HG02885 (cell line): ENCODE measurements at regions not wholly inside any gene's neighbourhood (a gene's known extent, or its start where the extent isn't known, plus 50 kb on each side); places are given as distances from the start of the nearest gene placed in this dataset.

ENCODE experiments used
- ATAC-seq: cut with Tn5 transposase; IDR thresholded peaks from one replicate; pipeline ENCODE4 v1.9.1; 2021; ENCODE audit warnings: mild to moderate bottlenecking; ENCODE audit not compliant: unreplicated experiment, poor library complexity

GRCh38 chr5:89273289-89273688 lies 390.3 kb upstream of the MEF2C start:
- no peak for ATAC-seq

GRCh38 chr5:89270901-89271300 lies 387.9 kb upstream of the MEF2C start:
- ATAC-seq = no peak

- ATAC-seq = no peak
Observed at GRCh38 chr5:89269721-89270120, 386.7 kb upstream of the MEF2C start.

GRCh38 chr5:89268460-89268859 lies 385.5 kb upstream of the MEF2C start:
- ATAC-seq = no peak

DNA sequence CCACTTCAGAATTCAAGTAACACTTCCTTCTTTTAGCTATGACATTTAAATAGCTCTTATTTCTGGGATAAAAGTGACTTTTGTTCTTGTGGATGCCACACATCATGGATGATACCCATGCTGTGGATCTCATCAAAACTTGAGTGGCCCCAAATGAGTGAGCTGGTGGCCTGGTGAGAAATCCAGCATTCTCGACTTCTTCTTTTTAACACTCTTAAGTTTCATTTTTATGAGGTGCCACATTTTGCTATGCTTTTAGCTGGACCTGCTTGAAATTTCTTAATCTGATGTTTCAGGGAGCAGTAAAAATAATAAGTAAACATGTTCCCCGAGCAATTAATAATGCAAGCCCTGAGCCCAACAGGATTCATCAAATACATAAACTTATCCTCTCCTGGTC lies 384.8 kb upstream of the MEF2C start:
- no peak for ATAC-seq

- ATAC-seq = no peak
Observed at GRCh38 chr5:89265511-89266179, 382.7 kb upstream of the MEF2C start.

GRCh38 chr5:89263846-89264245 lies 380.9 kb upstream of the MEF2C start:
- no peak for ATAC-seq

DNA sequence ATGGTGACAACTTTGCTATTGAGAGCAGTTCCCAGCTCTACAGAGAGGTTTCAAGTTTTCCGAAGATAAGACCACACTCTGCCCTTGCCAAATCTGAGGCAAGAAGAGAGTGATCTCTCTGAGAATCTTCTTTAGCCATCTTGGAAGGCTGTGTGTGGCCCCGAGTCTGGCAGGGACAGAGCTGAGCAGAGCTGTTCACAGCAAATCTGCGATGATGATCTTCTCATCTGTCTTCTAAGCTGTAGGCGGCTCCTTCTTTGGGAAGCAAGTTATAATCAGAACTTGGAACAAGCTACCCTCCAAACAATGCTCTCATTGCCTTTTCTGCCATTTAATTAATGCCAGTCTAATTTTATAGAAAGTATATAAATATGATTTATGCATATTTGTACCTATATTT lies 379.0 kb upstream of the MEF2C start:
- ATAC-seq = no peak

DNA sequence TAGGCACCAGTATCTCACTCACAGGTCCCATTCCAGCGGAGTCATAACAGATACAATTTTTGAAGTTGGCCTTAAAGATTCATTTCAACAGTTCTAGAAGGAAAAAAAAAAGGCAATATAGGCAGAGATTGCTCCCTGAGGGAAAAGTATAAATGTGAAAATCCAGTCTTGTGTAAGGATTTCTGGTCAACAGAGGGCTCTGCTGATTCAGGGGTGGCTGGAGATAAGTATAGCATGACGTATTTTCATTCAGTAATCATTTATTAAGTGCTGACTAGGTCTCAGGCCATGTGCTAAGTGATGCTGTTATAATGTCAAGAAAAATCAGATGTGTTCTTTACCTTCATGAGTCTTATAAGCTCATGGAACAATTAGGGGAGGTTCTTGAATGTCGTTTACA lies 377.3 kb upstream of the MEF2C start:
- ATAC-seq = no peak

DNA sequence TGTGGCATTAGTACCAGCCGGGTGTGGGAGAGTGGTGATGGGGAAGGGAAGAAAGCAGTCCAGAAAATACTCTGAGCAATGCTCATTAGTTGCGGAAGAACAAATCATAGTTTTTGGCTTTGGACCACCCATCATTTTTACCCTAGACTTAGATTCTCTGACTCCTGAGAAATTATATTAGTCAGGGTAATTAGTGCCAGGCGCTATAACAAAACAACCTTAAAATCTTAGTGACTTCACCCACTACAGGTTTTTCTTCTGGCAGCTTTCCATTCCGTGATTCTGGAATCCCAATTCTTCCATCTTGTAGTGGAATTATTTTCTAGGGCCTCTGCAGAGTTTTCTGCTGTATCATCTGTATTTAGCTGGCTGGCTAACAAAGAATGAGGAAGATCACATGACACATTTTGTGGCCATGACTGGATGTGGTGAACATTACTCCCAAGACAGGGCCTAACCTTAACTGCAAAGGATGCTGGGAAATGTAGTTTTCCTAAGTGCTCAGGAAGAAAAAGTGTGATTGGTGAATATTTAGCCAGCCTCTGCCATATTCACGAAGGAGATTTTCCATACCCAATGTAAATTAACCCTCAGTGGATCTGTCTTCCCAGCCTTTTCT lies 373.0 kb upstream of the MEF2C start:
- no peak for ATAC-seq

- no peak for ATAC-seq
Observed at GRCh38 chr5:89253666-89254352, 370.8 kb upstream of the MEF2C start.

GRCh38 chr5:89246864-89247263 lies 363.9 kb upstream of the MEF2C start:
- no peak for ATAC-seq

DNA sequence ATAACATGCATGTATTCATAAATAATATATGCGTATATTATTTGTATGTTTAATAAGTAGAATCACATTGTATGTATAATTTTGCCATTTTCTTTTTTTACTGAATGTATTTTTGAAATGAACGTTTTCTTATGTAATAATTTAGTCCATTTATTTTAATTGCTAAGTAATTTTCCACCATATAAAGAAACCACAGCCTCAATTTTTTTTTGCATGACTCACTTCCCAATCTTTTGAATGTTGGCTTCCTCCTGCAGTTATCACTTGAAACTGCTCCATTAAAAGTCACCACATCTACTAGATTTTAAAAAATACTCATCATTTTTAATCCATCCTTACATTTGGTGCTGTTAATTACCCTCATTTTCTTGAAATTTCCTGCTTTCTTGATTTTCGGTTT lies 363.3 kb upstream of the MEF2C start:
- ATAC-seq = no peak

DNA sequence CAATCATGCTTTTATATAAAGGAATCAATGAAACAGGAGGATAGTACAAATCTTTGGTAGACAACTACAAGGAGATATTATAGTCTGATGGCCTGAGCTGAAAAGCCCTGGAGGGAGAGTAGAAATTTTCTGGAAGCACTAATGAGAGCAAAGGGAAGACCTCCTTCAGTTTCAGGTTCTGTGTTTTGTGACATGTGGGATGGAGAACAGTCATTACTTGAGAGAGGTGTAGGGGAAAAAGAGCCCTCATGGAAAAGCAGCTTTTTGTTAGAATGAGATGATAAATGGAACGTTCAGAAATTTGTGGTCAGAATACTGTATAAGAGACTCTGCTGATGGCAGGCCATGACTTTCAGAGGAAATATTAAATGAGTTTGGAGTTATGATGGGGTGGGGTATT lies 360.6 kb upstream of the MEF2C start:
- no peak for ATAC-seq

- no peak for ATAC-seq
Observed at GRCh38 chr5:89241186-89241585, 358.2 kb upstream of the MEF2C start.

GRCh38 chr5:89236900-89237299 lies 353.9 kb upstream of the MEF2C start:
- ATAC-seq = no peak

DNA sequence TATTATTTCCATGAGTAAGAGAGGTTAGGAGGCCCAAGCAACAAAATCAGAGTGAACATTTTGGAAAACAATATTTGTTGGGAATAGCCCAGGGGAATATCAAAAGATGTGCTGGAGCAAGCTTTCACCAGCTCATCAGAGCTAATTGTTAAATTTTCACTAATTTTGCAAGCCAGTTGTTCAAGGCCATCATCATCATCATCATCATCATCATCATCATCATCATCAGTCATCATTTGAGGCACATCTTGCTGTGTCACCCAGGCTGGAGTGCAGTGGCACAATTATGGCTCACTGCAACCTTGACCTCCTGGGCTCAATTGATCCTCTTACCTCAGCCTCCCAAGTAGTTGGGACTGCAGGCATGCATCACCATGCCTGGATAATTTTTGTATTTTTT lies 350.5 kb upstream of the MEF2C start:
- ATAC-seq = no peak

GRCh38 chr5:89232139-89232603 lies 349.2 kb upstream of the MEF2C start:
- peak; percentile 94 for ATAC-seq

- ATAC-seq = no peak
Observed at GRCh38 chr5:89230178-89230577, 347.2 kb upstream of the MEF2C start.

GRCh38 chr5:89229331-89230070 lies 346.5 kb upstream of the MEF2C start:
- no peak for ATAC-seq

- ATAC-seq = no peak
Observed at GRCh38 chr5:89228355-89228754, 345.4 kb upstream of the MEF2C start.
